ENCODE measurements at regions not wholly inside any gene's neighbourhood (a gene's known extent, or its start where the extent isn't known, plus 50 kb on each side); places are given as distances from the start of the nearest gene placed in this dataset.

DNA sequence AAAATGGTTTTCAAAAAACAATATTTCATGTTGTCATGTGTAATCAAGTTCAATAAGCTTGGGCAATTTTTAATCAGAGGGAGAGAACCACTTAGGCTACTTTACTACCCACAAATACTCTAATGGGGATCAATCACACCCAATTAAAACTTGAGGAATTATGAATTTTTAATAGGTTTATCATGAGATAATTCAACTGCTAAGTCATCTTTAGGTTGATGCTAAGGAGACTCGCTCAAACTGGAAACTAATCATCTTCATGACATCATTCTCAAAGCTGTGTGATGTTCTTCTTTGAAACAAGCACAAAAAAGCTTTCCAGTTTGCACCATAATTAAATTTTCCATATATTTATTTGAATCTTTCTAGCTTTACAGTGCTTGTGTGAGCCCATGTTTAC, 867.5 kb downstream of the MAT2B start:
- Histone ChIP-seq H3K9me3 (ENCODE audit: low read length) (no peaks in the 10 kb centered on the region), H4K20me1 (ENCODE audit: insufficient read depth) (no peaks in the 10 kb centered on the region), H3K9ac (ENCODE audit: low read length) (no peak overlapping the region), H3K4me3 (ENCODE audit: low read length) (no peak overlapping the region), H3K4me2 (ENCODE audit: low read length) (no peak overlapping the region), H3K27ac (ENCODE audit: low read length) (no peak overlapping the region), H3F3A (ENCODE audit: insufficient read depth, low read length, poor library complexity, severe bottlenecking) (no peaks in the 10 kb centered on the region), H2AFZ (ENCODE audit: low read depth, low read length) (no peak overlapping the region), H3K36me3 (ENCODE audit: insufficient read depth, low read length) (no peaks in the 10 kb centered on the region), H3K27me3 (ENCODE audit: insufficient read depth, low read depth, low read length) (no peaks in the 10 kb centered on the region), H3K79me2 (replicated peaks; ENCODE audit: insufficient read depth, low read length) (no peaks in the 10 kb centered on the region), H3K9me2 (ENCODE audit: insufficient read depth, low read length) (no peaks in the 10 kb centered on the region)
- no peak for TF ChIP-seq EP300 (conservative IDR thresholded peaks at IDR 0.05; ENCODE audit: poor library complexity, severe bottlenecking)
- no peak for TF ChIP-seq RAD21 (conservative IDR thresholded peaks at IDR 0.05)
- no peak for TF ChIP-seq EZH2 (IDR thresholded peaks at IDR 0.05; ENCODE audit: borderline replicate concordance, insufficient read depth, low read length, poor library complexity, severe bottlenecking)

DNA sequence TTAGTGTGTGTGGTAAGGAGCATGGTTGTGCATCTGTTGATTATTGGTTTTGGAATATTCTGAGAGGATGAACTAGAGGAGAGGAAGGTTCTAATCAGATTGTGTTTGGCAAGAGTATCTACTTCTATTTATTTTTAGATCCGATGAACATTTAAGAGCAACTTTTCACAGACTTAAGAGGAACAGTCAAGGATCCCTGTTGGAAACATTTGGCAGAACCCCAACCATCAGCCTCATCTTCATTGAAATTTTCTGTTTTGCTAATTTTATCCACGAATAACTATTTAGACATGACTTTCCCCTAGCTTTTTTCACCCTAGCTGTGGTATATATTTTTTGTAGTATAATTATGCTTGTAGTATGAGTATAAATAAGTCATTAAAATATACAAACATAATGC, 868.5 kb downstream of the MAT2B start:
- Histone ChIP-seq H4K20me1 (ENCODE audit: insufficient read depth) (no peaks in the 10 kb centered on the region), H3K79me2 (replicated peaks; ENCODE audit: insufficient read depth, low read length) (no peaks in the 10 kb centered on the region), H3K4me2 (ENCODE audit: low read length) (no peak overlapping the region), H3K27me3 (ENCODE audit: insufficient read depth, low read depth, low read length) (no peaks in the 10 kb centered on the region), H3K9ac (ENCODE audit: low read length) (no peak overlapping the region), H3K36me3 (ENCODE audit: insufficient read depth, low read length) (no peaks in the 10 kb centered on the region), H3K4me3 (ENCODE audit: low read length) (no peak overlapping the region), H3F3A (ENCODE audit: insufficient read depth, low read length, poor library complexity, severe bottlenecking) (no peaks in the 10 kb centered on the region), H3K27ac (ENCODE audit: low read length) (no peak overlapping the region), H2AFZ (ENCODE audit: low read depth, low read length) (no peak overlapping the region), H3K9me3 (ENCODE audit: low read length) (no peaks in the 10 kb centered on the region), H3K9me2 (ENCODE audit: insufficient read depth, low read length) (no peaks in the 10 kb centered on the region)
- TF ChIP-seq MXI1 (conservative IDR thresholded peaks at IDR 0.05; ENCODE audit: poor library complexity, severe bottlenecking) (no peak), SMC3 (conservative IDR thresholded peaks at IDR 0.05; ENCODE audit: poor library complexity) (no peak), RAD21 (conservative IDR thresholded peaks at IDR 0.05) (no peak), POLR2AphosphoS5 (IDR thresholded peaks at IDR 0.05) (no peak), EZH2 (IDR thresholded peaks at IDR 0.05; ENCODE audit: borderline replicate concordance, insufficient read depth, low read length, poor library complexity, severe bottlenecking) (no peak), EP300 (conservative IDR thresholded peaks at IDR 0.05; ENCODE audit: poor library complexity, severe bottlenecking) (no peak)
- TF ChIP-seq, protein P1, sequence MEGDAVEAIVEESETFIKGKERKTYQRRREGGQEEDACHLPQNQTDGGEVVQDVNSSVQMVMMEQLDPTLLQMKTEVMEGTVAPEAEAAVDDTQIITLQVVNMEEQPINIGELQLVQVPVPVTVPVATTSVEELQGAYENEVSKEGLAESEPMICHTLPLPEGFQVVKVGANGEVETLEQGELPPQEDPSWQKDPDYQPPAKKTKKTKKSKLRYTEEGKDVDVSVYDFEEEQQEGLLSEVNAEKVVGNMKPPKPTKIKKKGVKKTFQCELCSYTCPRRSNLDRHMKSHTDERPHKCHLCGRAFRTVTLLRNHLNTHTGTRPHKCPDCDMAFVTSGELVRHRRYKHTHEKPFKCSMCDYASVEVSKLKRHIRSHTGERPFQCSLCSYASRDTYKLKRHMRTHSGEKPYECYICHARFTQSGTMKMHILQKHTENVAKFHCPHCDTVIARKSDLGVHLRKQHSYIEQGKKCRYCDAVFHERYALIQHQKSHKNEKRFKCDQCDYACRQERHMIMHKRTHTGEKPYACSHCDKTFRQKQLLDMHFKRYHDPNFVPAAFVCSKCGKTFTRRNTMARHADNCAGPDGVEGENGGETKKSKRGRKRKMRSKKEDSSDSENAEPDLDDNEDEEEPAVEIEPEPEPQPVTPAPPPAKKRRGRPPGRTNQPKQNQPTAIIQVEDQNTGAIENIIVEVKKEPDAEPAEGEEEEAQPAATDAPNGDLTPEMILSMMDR (IDR thresholded peaks at IDR 0.05; ENCODE audit: poor library complexity, severe bottlenecking) = no peak
- TF ChIP-seq, protein P2, sequence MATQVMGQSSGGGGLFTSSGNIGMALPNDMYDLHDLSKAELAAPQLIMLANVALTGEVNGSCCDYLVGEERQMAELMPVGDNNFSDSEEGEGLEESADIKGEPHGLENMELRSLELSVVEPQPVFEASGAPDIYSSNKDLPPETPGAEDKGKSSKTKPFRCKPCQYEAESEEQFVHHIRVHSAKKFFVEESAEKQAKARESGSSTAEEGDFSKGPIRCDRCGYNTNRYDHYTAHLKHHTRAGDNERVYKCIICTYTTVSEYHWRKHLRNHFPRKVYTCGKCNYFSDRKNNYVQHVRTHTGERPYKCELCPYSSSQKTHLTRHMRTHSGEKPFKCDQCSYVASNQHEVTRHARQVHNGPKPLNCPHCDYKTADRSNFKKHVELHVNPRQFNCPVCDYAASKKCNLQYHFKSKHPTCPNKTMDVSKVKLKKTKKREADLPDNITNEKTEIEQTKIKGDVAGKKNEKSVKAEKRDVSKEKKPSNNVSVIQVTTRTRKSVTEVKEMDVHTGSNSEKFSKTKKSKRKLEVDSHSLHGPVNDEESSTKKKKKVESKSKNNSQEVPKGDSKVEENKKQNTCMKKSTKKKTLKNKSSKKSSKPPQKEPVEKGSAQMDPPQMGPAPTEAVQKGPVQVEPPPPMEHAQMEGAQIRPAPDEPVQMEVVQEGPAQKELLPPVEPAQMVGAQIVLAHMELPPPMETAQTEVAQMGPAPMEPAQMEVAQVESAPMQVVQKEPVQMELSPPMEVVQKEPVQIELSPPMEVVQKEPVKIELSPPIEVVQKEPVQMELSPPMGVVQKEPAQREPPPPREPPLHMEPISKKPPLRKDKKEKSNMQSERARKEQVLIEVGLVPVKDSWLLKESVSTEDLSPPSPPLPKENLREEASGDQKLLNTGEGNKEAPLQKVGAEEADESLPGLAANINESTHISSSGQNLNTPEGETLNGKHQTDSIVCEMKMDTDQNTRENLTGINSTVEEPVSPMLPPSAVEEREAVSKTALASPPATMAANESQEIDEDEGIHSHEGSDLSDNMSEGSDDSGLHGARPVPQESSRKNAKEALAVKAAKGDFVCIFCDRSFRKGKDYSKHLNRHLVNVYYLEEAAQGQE (IDR thresholded peaks at IDR 0.05; ENCODE audit: borderline replicate concordance) = no peak

DNA sequence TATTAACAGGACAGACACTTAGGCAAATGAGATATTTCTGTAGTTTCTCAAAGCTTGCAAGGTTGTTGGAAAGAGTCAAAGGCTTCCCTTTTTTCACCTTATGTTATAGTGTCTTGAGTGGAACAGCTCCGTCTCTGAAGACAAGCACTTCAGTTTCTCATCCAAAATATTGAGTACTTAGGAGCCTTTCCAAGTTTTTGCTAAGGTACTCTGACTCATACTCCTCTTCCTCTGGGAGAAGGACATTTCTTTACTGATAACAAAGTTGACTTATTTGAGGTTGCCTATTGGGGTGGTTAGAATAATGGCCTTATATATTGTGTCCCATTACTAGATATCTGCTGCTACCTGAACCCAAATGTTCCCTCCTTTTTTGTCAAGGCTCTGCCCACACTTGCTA, 869.6 kb downstream of the MAT2B start:
- no peak overlapping the region for H2AFZ ChIP-seq (ENCODE audit: low read depth, low read length)
- H3K4me2 ChIP-seq (ENCODE audit: low read length) = no peak overlapping the region
- H3K4me3 ChIP-seq (ENCODE audit: low read length) = no peak overlapping the region
- H3F3A ChIP-seq (ENCODE audit: insufficient read depth, low read length, poor library complexity, severe bottlenecking) = no peaks in the 10 kb centered on the region
- H3K27ac ChIP-seq (ENCODE audit: low read length) = no peak overlapping the region
- H4K20me1 ChIP-seq (ENCODE audit: insufficient read depth) = no peaks in the 10 kb centered on the region
- no peaks in the 10 kb centered on the region for H3K9me2 ChIP-seq (ENCODE audit: insufficient read depth, low read length)
- H3K9ac ChIP-seq (ENCODE audit: low read length) = no peak overlapping the region
- H3K9me3 ChIP-seq (ENCODE audit: low read length) = peaks cover 4% of the 10 kb centered on the region
- no peaks in the 10 kb centered on the region for H3K79me2 ChIP-seq (replicated peaks; ENCODE audit: insufficient read depth, low read length)
- no peak for TF ChIP-seq RAD21 (conservative IDR thresholded peaks at IDR 0.05)
- TF ChIP-seq, protein P1 (IDR thresholded peaks at IDR 0.05; ENCODE audit: poor library complexity, severe bottlenecking) = no peak
- no peak for TF ChIP-seq TAF1 (IDR thresholded peaks at IDR 0.05; ENCODE audit: low read depth)
- no peak for TF ChIP-seq SMC3 (conservative IDR thresholded peaks at IDR 0.05; ENCODE audit: poor library complexity)
- TF ChIP-seq POLR2AphosphoS5 (IDR thresholded peaks at IDR 0.05) = no peak
- TF ChIP-seq EZH2 (IDR thresholded peaks at IDR 0.05; ENCODE audit: borderline replicate concordance, insufficient read depth, low read length, poor library complexity, severe bottlenecking) = no peak
- no peak for TF ChIP-seq MXI1 (conservative IDR thresholded peaks at IDR 0.05; ENCODE audit: poor library complexity, severe bottlenecking)
- TF ChIP-seq EP300 (conservative IDR thresholded peaks at IDR 0.05; ENCODE audit: poor library complexity, severe bottlenecking) = no peak
- TF ChIP-seq, protein P2 (IDR thresholded peaks at IDR 0.05; ENCODE audit: borderline replicate concordance) = no peak
- no peaks in the 10 kb centered on the region for H3K36me3 ChIP-seq (ENCODE audit: insufficient read depth, low read length)
- H3K27me3 ChIP-seq (ENCODE audit: insufficient read depth, low read depth, low read length) = no peaks in the 10 kb centered on the region
